MM.1S (cell line): ENCODE measurements at regions not wholly inside any gene's neighbourhood (a gene's known extent, or its start where the extent isn't known, plus 50 kb on each side); places are given as distances from the start of the nearest gene placed in this dataset.

ENCODE experiments used
- DNase-seq: peaks from one replicate; pipeline ENCODE4 v3.0.0-alpha.2; 2015
- H2AFZ ChIP-seq: fragments of 300-600 bp; sonication (generic); 2 replicates; pipeline ENCODE4 v1.6.0; 2016; ENCODE audit warnings: antibody characterized with exemption, low read length
- H3F3A ChIP-seq: fragments of 300-600 bp; sonication (generic); 2 replicates; pipeline ENCODE4 v1.6.1; 2016; ENCODE audit warnings: mild to moderate bottlenecking, antibody characterized with exemption, low read length, moderate library complexity, mixed read lengths; ENCODE audit not compliant: insufficient read depth
- H3K27ac ChIP-seq: fragments of 300-600 bp; sonication (generic); 2 replicates; pipeline ENCODE4 v1.5.1; 2016; ENCODE audit warnings: mild to moderate bottlenecking, low read length
- H3K27me3 ChIP-seq: fragments of 300-600 bp; sonication (generic); replicated peaks from 2 replicates; pipeline ENCODE4 v1.6.0; 2016; ENCODE audit warnings: low read length; ENCODE audit not compliant: insufficient read depth
- H3K36me3 ChIP-seq: fragments of 300-600 bp; sonication (generic); replicated peaks from 2 replicates; pipeline ENCODE4 v1.6.1; 2016; ENCODE audit warnings: mild to moderate bottlenecking, low read length, mixed read lengths; ENCODE audit not compliant: insufficient read depth
- H3K4me1 ChIP-seq: fragments of 300-600 bp; sonication (generic); 2 replicates; pipeline ENCODE4 v1.6.1; 2016; ENCODE audit warnings: low read length, mixed read lengths
- H3K4me2 ChIP-seq: fragments of 300-600 bp; sonication (generic); 2 replicates; pipeline ENCODE4 v1.6.0; 2016; ENCODE audit warnings: low read depth, low read length
- H3K4me3 ChIP-seq: fragments of 300-600 bp; sonication (generic); 2 replicates; pipeline ENCODE4 v1.5.1; 2016; ENCODE audit warnings: low read length, mixed read lengths
- H3K79me2 ChIP-seq: fragments of 300-600 bp; sonication (generic); 2 replicates; pipeline ENCODE4 v1.6.1; 2016; ENCODE audit warnings: mixed run types, low read length, mixed read lengths
- H3K9ac ChIP-seq: fragments of 300-600 bp; sonication (generic); 2 replicates; pipeline ENCODE4 v1.6.1; 2016; ENCODE audit warnings: low read length, mixed read lengths
- H3K9me2 ChIP-seq: fragments of 300-600 bp; sonication (generic); replicated peaks from 2 replicates; pipeline ENCODE4 v1.6.1; 2016; ENCODE audit warnings: mild to moderate bottlenecking, low read length, mixed read lengths; ENCODE audit not compliant: insufficient read depth
- H3K9me3 ChIP-seq: fragments of 300-600 bp; sonication (generic); replicated peaks from 2 replicates; pipeline ENCODE4 v1.6.1; 2016; ENCODE audit warnings: mild to moderate bottlenecking, low read length, mixed read lengths; ENCODE audit not compliant: insufficient read depth
- H4K20me1 ChIP-seq: fragments of 300-600 bp; sonication (generic); 2 replicates; pipeline ENCODE4 v1.6.1; 2016; ENCODE audit warnings: mild to moderate bottlenecking, low read length, moderate library complexity, mixed read lengths; ENCODE audit not compliant: insufficient read depth
- CTCF ChIP-seq: fragments of 300-600 bp; sonication (generic); IDR thresholded peaks from 2 replicates; pipeline ENCODE4 v1.5.1; 2016; ENCODE audit warnings: antibody characterized with exemption, low read length, mixed read lengths
- EZH2 ChIP-seq: fragments of 300-600 bp; sonication (generic); optimal IDR thresholded peaks from 2 replicates; pipeline ENCODE3; 2017; ENCODE audit warnings: low read depth, mild to moderate bottlenecking, antibody characterized with exemption, low read length, mixed read lengths
- EZH2phosphoT487 ChIP-seq: fragments of 300-600 bp; sonication (generic); IDR thresholded peaks from 2 replicates; pipeline ENCODE4 v1.6.1; 2018; ENCODE audit warnings: antibody characterized with exemption, low read length

GRCh38 chr6:169942173-169942572, 190.8 kb downstream of the ERMARD start:
- H2AFZ ChIP-seq, result no peak overlapping the region
- no peaks in the 10 kb centered on the region for H3K4me1 ChIP-seq
- H3K27ac ChIP-seq, result no peak overlapping the region
- H3K27me3 ChIP-seq, result no peaks in the 10 kb centered on the region
- no peak overlapping the region for H3K4me2 ChIP-seq
- no peaks in the 10 kb centered on the region for H3K36me3 ChIP-seq
- no peak for DNase-seq
- H3K4me3 ChIP-seq, result no peak overlapping the region
- no peaks in the 10 kb centered on the region for H4K20me1 ChIP-seq
- H3F3A ChIP-seq, result no peaks in the 10 kb centered on the region
- no peaks in the 10 kb centered on the region for H3K9me3 ChIP-seq
- no peaks in the 10 kb centered on the region for H3K9me2 ChIP-seq
- H3K9ac ChIP-seq, result no peak overlapping the region
- no peaks in the 10 kb centered on the region for H3K79me2 ChIP-seq
- no peak for TF ChIP-seq CTCF
- TF ChIP-seq EZH2, result no peak
- no peak for TF ChIP-seq EZH2phosphoT487

- Histone ChIP-seq H3K4me1 (no peaks in the 10 kb centered on the region), H3K36me3 (no peaks in the 10 kb centered on the region), H2AFZ (no peak overlapping the region), H3F3A (no peaks in the 10 kb centered on the region), H3K27ac (no peak overlapping the region), H3K9me3 (no peaks in the 10 kb centered on the region), H3K79me2 (no peaks in the 10 kb centered on the region), H4K20me1 (no peaks in the 10 kb centered on the region), H3K27me3 (no peaks in the 10 kb centered on the region), H3K4me3 (no peak overlapping the region), H3K4me2 (no peak overlapping the region), H3K9me2 (no peaks in the 10 kb centered on the region), H3K9ac (no peak overlapping the region)
- TF ChIP-seq CTCF, result no peak
- no peak for TF ChIP-seq EZH2
- no peak for TF ChIP-seq EZH2phosphoT487
- no peak for DNase-seq
These were observed 189.3 kb downstream of the ERMARD start for GRCh38 chr6:169940481-169941271.

- H3K27me3 ChIP-seq, result no peaks in the 10 kb centered on the region
- no peaks in the 10 kb centered on the region for H3F3A ChIP-seq
- H3K4me1 ChIP-seq, result no peaks in the 10 kb centered on the region
- H2AFZ ChIP-seq, result no peak overlapping the region
- H4K20me1 ChIP-seq, result no peaks in the 10 kb centered on the region
- no peak overlapping the region for H3K4me2 ChIP-seq
- H3K9ac ChIP-seq, result no peak overlapping the region
- H3K4me3 ChIP-seq, result no peak overlapping the region
- no peaks in the 10 kb centered on the region for H3K36me3 ChIP-seq
- no peaks in the 10 kb centered on the region for H3K9me2 ChIP-seq
- H3K27ac ChIP-seq, result no peak overlapping the region
- no peaks in the 10 kb centered on the region for H3K9me3 ChIP-seq
- TF ChIP-seq CTCF, result no peak
- TF ChIP-seq EZH2phosphoT487, result no peak
- no peak for TF ChIP-seq EZH2
- H3K79me2 ChIP-seq, result no peaks in the 10 kb centered on the region
- DNase-seq, result no peak
These were observed 188.2 kb downstream of the ERMARD start for GRCh38 chr6:169939554-169940164.
